Peyer's patch (tissue), 4 donors: ENCODE measurements at regions not wholly inside any gene's neighbourhood (a gene's known extent, or its start where the extent isn't known, plus 50 kb on each side); places are given as distances from the start of the nearest gene placed in this dataset.

Experiments used
- DNase-seq, 3 donors: peaks; one replicate each; pipeline ENCODE4 v3.0.0-alpha.2; 2017 to 2019
- H3K27ac ChIP-seq, 4 donors: fragments of 200-600 bp; sonication (generic); one replicate each; pipeline ENCODE4 v1.5.1; 2016 to 2019
- H3K27me3 ChIP-seq, 2 donors: fragments of 200-600 bp; sonication (generic); one replicate each; pipeline ENCODE4 v1.5.1; 2019
- H3K36me3 ChIP-seq, 3 donors: fragments of 200-600 bp; sonication (generic); one replicate each; pipeline ENCODE4 v1.5.1; 2016 to 2019
- H3K4me1 ChIP-seq, 4 donors: fragments of 200-600 bp; sonication (generic); one replicate each; pipeline ENCODE4 v1.5.1; 2016 to 2019
- H3K4me3 ChIP-seq, 4 donors: fragments of 200-600 bp; sonication (generic); 1 replicate in 3 of 4; 2 replicates in 1 of 4; pipeline ENCODE4 v1.5.1; 2016 to 2019; ENCODE audit warnings: mild to moderate bottlenecking in 1 of 4
- H3K9me3 ChIP-seq, 4 donors: fragments of 200-600 bp; sonication (generic); one replicate each; pipeline ENCODE4 v1.5.1; 2016 to 2019; ENCODE audit warnings: mild to moderate bottlenecking in 1 of 4
- CTCF ChIP-seq, 6 experiments: fragments of 450-650 bp in 4 of 6; fragments of 200-600 bp in 2 of 6; sonication (generic) in 1 of 6; IDR thresholded peaks; one replicate each; pipeline ENCODE4 v1.5.1; 2017 to 2019; ENCODE audit warnings: antibody characterized with exemption in 6 of 6, mild to moderate bottlenecking in 3 of 6, moderate library complexity in 1 of 6
- POLR2A ChIP-seq, 2 donors: fragments of 450-650 bp; IDR thresholded peaks; one replicate each; pipeline ENCODE4 v1.5.1; 2017; ENCODE audit warnings: antibody characterized with exemption in 2 of 2, mild to moderate bottlenecking in 2 of 2, moderate library complexity in 2 of 2

GRCh38 chr1:87803375-87803774 is 474.7 kb downstream of the LMO4 start:
- Histone ChIP-seq H3K27ac (no peak overlapping the region), H3K4me3 (no peak overlapping the region), H3K27me3 (no peaks in the 10 kb centered on the region), H3K9me3 (no peaks in the 10 kb centered on the region), H3K4me1 (no peaks in the 10 kb centered on the region), H3K36me3 (no peaks in the 10 kb centered on the region)
- DNase-seq = no peak
- TF ChIP-seq CTCF (IDR thresholded peaks at IDR 0.05) (no peak), POLR2A (IDR thresholded peaks at IDR 0.05) (no peak)

- DNase-seq = no peak
- TF ChIP-seq CTCF (IDR thresholded peaks at IDR 0.05) (no peak), POLR2A (IDR thresholded peaks at IDR 0.05) (no peak)
- no peak overlapping the region for H3K27ac ChIP-seq
These were observed 475.4 kb downstream of the LMO4 start for GRCh38 chr1:87804128-87804527.

GRCh38 chr1:87805666-87806378 is 477.1 kb downstream of the LMO4 start:
- no peak overlapping the region for H3K4me3 ChIP-seq
- TF ChIP-seq POLR2A (IDR thresholded peaks at IDR 0.05) = no peak
- no peak for TF ChIP-seq CTCF (IDR thresholded peaks at IDR 0.05)
- H3K27ac ChIP-seq = no peak overlapping the region
- no peaks in the 10 kb centered on the region for H3K36me3 ChIP-seq
- H3K9me3 ChIP-seq = no peaks in the 10 kb centered on the region
- DNase-seq = no peak
- H3K4me1 ChIP-seq = no peaks in the 10 kb centered on the region
- no peaks in the 10 kb centered on the region for H3K27me3 ChIP-seq

More at GRCh38 chr1:87804128-87804527, 475.4 kb downstream of the LMO4 start:
- H3K4me1 ChIP-seq = no peaks in the 10 kb centered on the region
- H3K4me3 ChIP-seq = no peak overlapping the region
- H3K27me3 ChIP-seq = no peaks in the 10 kb centered on the region
- H3K9me3 ChIP-seq = no peaks in the 10 kb centered on the region
- no peaks in the 10 kb centered on the region for H3K36me3 ChIP-seq

GRCh38 chr1:87806379-87807094 is 477.9 kb downstream of the LMO4 start:
- no peak for TF ChIP-seq CTCF (IDR thresholded peaks at IDR 0.05)
- no peaks in the 10 kb centered on the region for H3K27me3 ChIP-seq
- no peaks in the 10 kb centered on the region for H3K9me3 ChIP-seq
- no peaks in the 10 kb centered on the region for H3K4me1 ChIP-seq
- DNase-seq = no peak
- no peak overlapping the region for H3K4me3 ChIP-seq
- H3K27ac ChIP-seq = no peak overlapping the region
- H3K36me3 ChIP-seq = no peaks in the 10 kb centered on the region

GRCh38 chr1:87810166-87810565 is 481.5 kb downstream of the LMO4 start:
- Histone ChIP-seq H3K27me3 (no peaks in the 10 kb centered on the region), H3K4me1 (no peaks in the 10 kb centered on the region), H3K36me3 (no peaks in the 10 kb centered on the region), H3K9me3 (no peaks in the 10 kb centered on the region), H3K4me3 (no peak overlapping the region), H3K27ac (no peak overlapping the region)
- TF ChIP-seq CTCF (IDR thresholded peaks at IDR 0.05) (no peak), POLR2A (IDR thresholded peaks at IDR 0.05) (no peak)
- no peak for DNase-seq
